WERI-Rb-1 (cell line): ENCODE measurements at regions not wholly inside any gene's neighbourhood (a gene's known extent, or its start where the extent isn't known, plus 50 kb on each side); places are given as distances from the start of the nearest gene placed in this dataset.

Experiments
- DNase-seq: peaks from one replicate; pipeline ENCODE4 v3.0.0-alpha.2; 2020
- H3K27ac ChIP-seq: fragments of 250-450 bp; sonication (Bioruptor Pico); 2 replicates; pipeline ENCODE4 v1.5.1; 2020; ENCODE audit warnings: mild to moderate bottlenecking, moderate library complexity
- H3K27me3 ChIP-seq: fragments of 250-450 bp; sonication (Bioruptor Pico); 2 replicates; pipeline ENCODE4 v1.5.1; 2021; ENCODE audit warnings: mild to moderate bottlenecking, low read depth, moderate library complexity; ENCODE audit not compliant: insufficient read depth, severe bottlenecking
- H3K36me3 ChIP-seq: fragments of 250-450 bp; sonication (Bioruptor Pico); 2 replicates; pipeline ENCODE4 v1.5.1; 2020; ENCODE audit warnings: mild to moderate bottlenecking, moderate library complexity
- H3K4me3 ChIP-seq: 2 replicates; pipeline ENCODE4 v1.5.1; 2011; ENCODE audit warnings: low read depth, mild to moderate bottlenecking, control low read depth, low read length
- H3K9me3 ChIP-seq: fragments of 250-450 bp; sonication (Bioruptor Pico); 2 replicates; pipeline ENCODE4 v1.5.1; 2021; ENCODE audit warnings: mild to moderate bottlenecking, moderate library complexity; ENCODE audit not compliant: severe bottlenecking
- CTCF ChIP-seq: IDR thresholded peaks from 2 replicates; pipeline ENCODE4 v1.5.1; 2011; ENCODE audit warnings: low read depth, mild to moderate bottlenecking, control low read depth, inconsistent platforms, low read length

- Histone ChIP-seq H3K27ac (no peak overlapping the region), H3K9me3 (no peaks in the 10 kb centered on the region), H3K4me3 (no peak overlapping the region), H3K27me3 (no peaks in the 10 kb centered on the region), H3K36me3 (no peaks in the 10 kb centered on the region)
- DNase-seq, result no peak
- TF ChIP-seq CTCF, result no peak
These were observed 103.7 kb downstream of the ATPSCKMT start for GRCh38 chr5:10145923-10146401.

GRCh38 chr5:10144040-10144439 is 105.6 kb downstream of the ATPSCKMT start:
- Histone ChIP-seq H3K9me3 (no peaks in the 10 kb centered on the region), H3K27me3 (no peaks in the 10 kb centered on the region), H3K27ac (peak overlapping the region; percentile 13), H3K36me3 (no peaks in the 10 kb centered on the region), H3K4me3 (no peak overlapping the region)
- DNase-seq, result peak; percentile 52
- TF ChIP-seq CTCF, result no peak

GRCh38 chr5:10140195-10140973 is 109.3 kb downstream of the ATPSCKMT start:
- Histone ChIP-seq H3K4me3 (no peak overlapping the region), H3K36me3 (no peaks in the 10 kb centered on the region), H3K27me3 (no peaks in the 10 kb centered on the region), H3K9me3 (no peaks in the 10 kb centered on the region), H3K27ac (no peak overlapping the region)
- TF ChIP-seq CTCF, result peak; percentile 73
- DNase-seq, result peak; percentile 56

- no peak overlapping the region for H3K4me3 ChIP-seq
- no peak for TF ChIP-seq CTCF
- H3K27ac ChIP-seq, result no peak overlapping the region
- no peaks in the 10 kb centered on the region for H3K9me3 ChIP-seq
- H3K27me3 ChIP-seq, result no peaks in the 10 kb centered on the region
- no peaks in the 10 kb centered on the region for H3K36me3 ChIP-seq
- DNase-seq, result no peak
These were observed 111.2 kb downstream of the ATPSCKMT start for GRCh38 chr5:10138395-10139057.

GRCh38 chr5:10133830-10134229 is 115.9 kb downstream of the ATPSCKMT start:
- DNase-seq, result no peak
- Histone ChIP-seq H3K36me3 (no peaks in the 10 kb centered on the region), H3K27me3 (no peaks in the 10 kb centered on the region), H3K4me3 (no peak overlapping the region), H3K9me3 (no peaks in the 10 kb centered on the region), H3K27ac (no peak overlapping the region)
- no peak for TF ChIP-seq CTCF
